Activated CD4-positive, alpha-beta T cell treated with anti-CD3 and anti-CD28 coated beads for 36 hours (primary cell): ENCODE measurements at regions not wholly inside any gene's neighbourhood (a gene's known extent, or its start where the extent isn't known, plus 50 kb on each side); places are given as distances from the start of the nearest gene placed in this dataset.

Source experiments
- ATAC-seq: fragments of 200-7000 bp; cut with Tn5 transposase; one replicate; pipeline ENCODE4 v1.10.0; 2021; ENCODE audit warnings: mild to moderate bottlenecking, moderate library complexity
- CTCF ChIA-PET: fragments of 350-600 bp; sonication (Branson Sonifier 250); formaldehyde crosslinking; loops from one replicate; lab custom pipeline; 2021; ENCODE audit warnings: antibody characterized with exemption; lab: Charles Lee
- POLR2A ChIA-PET: fragments of 350-600 bp; sonication (Branson Sonifier 250); formaldehyde crosslinking; loops from one replicate; lab custom pipeline; 2021; ENCODE audit warnings: antibody characterized with exemption, inconsistent platforms; lab: Charles Lee
- DNase-seq: peaks from one replicate; pipeline ENCODE4 v3.0.0-alpha.2; 2020
- H3K27ac Mint-ChIP-seq: one replicate; pipeline ENCODE4 v1.8.0; 2021; ENCODE audit warnings: mixed read lengths
- H3K27me3 Mint-ChIP-seq: one replicate; pipeline ENCODE4 v1.8.0; 2021; ENCODE audit warnings: mixed read lengths
- H3K36me3 Mint-ChIP-seq: one replicate; pipeline ENCODE4 v1.8.0; 2021; ENCODE audit warnings: low read depth, mixed read lengths
- H3K4me1 Mint-ChIP-seq: one replicate; pipeline ENCODE4 v1.8.0; 2021; ENCODE audit warnings: mixed read lengths
- H3K4me3 Mint-ChIP-seq: one replicate; pipeline ENCODE4 v1.8.0; 2021; ENCODE audit warnings: mild to moderate bottlenecking, moderate library complexity, mixed read lengths
- H3K9me3 Mint-ChIP-seq: one replicate; pipeline ENCODE4 v1.8.0; 2021; ENCODE audit warnings: low read depth, mixed read lengths
- intact Hi-C, 2 experiments: fragments of 100-400 bp; cut with DNase I in 1 of 2; cut with micrococcal nuclease in 1 of 2; formaldehyde crosslinking; loops; one replicate each; pipeline versions ENCODE4 v1.14.2 to v1.15.1; 2022 to 2024; cut with DNase I, micrococcal nuclease

DNA sequence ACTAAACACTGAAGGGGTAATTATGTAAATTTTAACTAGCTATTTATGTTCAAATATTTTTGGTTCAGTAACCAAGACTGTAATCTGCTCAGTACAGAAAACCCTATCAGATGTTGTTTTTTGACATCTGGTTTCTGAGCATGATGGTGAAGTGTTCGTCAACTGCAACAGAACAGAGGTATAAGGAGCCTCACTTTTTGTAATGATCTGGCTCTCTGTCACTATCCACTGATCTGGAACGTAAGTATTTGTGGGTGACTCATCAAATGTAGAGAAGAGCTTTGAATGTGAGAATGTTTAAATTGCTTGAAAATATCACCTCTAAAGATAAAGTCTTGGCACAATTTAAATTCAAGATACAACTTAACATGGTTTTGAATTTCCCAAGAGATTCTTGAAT is 213.6 kb upstream of the FAM98A start:
- intact Hi-C loops = no loop called here
- no peak overlapping the region for H3K4me3 Mint-ChIP-seq
- DNase-seq (no peak), ATAC-seq (no peak)
- no peaks in the 10 kb centered on the region for H3K36me3 Mint-ChIP-seq
- H3K4me1 Mint-ChIP-seq = no peaks in the 10 kb centered on the region
- H3K27me3 Mint-ChIP-seq = no peaks in the 10 kb centered on the region
- no peak overlapping the region for H3K27ac Mint-ChIP-seq
- POLR2A ChIA-PET = interaction anchor here (0.5 kb wide), 1 partner anchor 25 kb away, joined by 4 read pairs; no protein-coding TSS in a partner anchor
- H3K9me3 Mint-ChIP-seq = no peaks in the 10 kb centered on the region
- CTCF ChIA-PET = no interaction called here

DNA sequence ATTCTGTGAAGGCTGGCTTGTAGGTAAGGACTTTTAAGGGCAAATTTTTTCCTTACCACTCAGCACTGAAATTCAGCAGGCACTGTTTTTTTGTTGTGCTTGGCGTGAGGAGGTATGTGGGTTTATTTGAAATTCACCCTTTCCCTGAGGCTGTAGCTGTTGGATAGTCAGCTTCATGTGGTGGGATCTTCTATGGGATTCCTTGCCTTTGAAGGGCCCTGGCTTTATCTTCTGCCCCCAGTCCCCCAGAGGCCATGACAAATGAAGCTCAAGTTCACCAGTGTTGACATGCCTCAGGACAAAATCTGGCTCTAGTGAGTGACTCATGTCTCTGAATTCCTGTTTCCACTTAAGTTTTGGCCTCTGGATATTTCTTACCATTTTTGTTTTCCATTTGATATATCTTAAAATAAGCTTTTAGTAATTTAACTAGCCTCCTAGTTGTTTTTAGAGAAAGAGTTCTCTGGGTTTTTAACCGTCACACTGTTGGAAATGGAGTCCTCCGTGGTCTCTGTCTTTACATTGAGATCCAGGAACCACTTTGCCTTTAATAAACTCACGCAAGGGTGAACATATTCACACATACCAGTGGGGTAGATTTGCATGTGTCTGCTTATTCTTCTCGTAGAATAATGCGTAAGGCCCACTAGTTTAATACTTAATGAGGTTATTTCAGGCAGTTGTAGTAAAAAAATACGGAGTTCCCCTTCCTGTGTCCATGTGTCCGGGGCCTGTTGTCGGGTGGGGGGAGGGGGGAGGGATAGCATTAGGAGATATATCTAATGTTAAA is 211.1 kb upstream of the FAM98A start:
- Mint-ChIP-seq H3K4me3 (no peak overlapping the region), H3K27me3 (no peaks in the 10 kb centered on the region), H3K9me3 (no peaks in the 10 kb centered on the region), H3K27ac (no peak overlapping the region), H3K4me1 (no peaks in the 10 kb centered on the region), H3K36me3 (no peaks in the 10 kb centered on the region)
- POLR2A ChIA-PET = no interaction called here
- CTCF ChIA-PET = no interaction called here
- no peak for ATAC-seq
- no peak for DNase-seq
- intact Hi-C loops = no loop called here

DNA sequence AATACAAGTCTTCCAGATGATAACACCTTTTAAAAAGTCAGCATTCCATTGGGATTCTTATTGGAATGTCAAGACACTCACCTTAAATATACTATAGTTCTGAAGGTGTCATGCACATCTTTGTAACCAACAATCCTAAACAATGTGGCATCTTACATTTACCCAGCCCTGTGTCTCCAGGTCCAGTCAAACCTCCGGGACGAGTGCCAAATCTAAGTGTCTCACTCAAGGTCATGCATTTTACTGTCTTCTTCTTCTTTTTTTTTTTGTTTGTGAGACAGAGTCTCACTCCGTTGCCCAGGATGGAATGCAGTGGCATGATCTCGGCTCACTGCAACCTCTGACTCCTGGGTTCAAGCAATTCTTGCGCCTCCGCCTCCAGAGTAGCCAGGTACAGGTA is 206.9 kb upstream of the FAM98A start:
- intact Hi-C loops = no loop called here
- H3K4me3 Mint-ChIP-seq = no peak overlapping the region
- ChIA-PET POLR2A (no interaction called here), CTCF (no interaction called here)
- H3K27ac Mint-ChIP-seq = no peak overlapping the region
- H3K27me3 Mint-ChIP-seq = no peaks in the 10 kb centered on the region
- no peaks in the 10 kb centered on the region for H3K36me3 Mint-ChIP-seq
- no peaks in the 10 kb centered on the region for H3K9me3 Mint-ChIP-seq
- ATAC-seq (no peak), DNase-seq (no peak)
- H3K4me1 Mint-ChIP-seq = no peaks in the 10 kb centered on the region

DNA sequence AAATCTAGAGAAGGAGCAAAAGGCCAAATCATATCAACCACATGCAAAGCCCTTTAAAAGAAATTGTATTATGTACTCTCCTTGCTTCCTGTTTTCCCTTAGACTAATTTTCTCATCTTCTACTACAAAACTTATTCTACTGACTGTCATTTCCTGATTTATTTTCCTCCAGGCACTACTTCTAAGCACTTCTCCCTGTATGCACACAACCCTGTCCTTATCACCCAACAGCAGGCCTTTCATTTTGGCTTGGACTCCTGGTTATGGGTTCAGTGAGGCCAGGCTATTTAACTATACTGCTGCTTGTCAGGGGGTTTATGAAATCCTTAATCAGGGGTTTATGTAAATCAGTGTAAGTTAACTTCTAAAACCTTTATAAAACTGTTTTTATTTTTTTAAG is 205.1 kb upstream of the FAM98A start:
- no peak overlapping the region for H3K27ac Mint-ChIP-seq
- no peak overlapping the region for H3K4me3 Mint-ChIP-seq
- ATAC-seq (no peak), DNase-seq (no peak)
- no peaks in the 10 kb centered on the region for H3K27me3 Mint-ChIP-seq
- intact Hi-C loops = no loop called here
- CTCF ChIA-PET = no interaction called here
- H3K4me1 Mint-ChIP-seq = no peaks in the 10 kb centered on the region
- no peaks in the 10 kb centered on the region for H3K9me3 Mint-ChIP-seq
- H3K36me3 Mint-ChIP-seq = no peaks in the 10 kb centered on the region
- POLR2A ChIA-PET = no interaction called here

DNA sequence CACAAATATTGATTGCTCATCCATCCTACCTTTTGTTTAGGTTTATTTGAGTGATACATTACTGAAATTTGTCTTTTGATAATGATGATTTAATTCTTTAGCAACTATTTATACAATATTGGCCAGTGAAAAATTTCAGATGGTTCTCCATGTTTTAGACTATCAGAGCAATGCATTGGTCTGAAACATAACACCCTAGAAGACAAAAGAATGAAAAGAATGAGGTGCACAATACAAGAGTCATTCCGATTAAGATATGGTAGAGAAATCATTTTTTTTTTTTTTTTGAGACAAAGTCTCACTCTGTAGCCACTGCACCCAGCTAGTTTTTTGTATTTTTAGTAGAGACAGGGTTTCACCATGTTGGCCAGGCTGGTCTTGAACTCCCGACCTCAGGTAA is 197.4 kb upstream of the FAM98A start:
- Mint-ChIP-seq H3K4me1 (no peaks in the 10 kb centered on the region), H3K27me3 (peaks cover 2% of the 10 kb centered on the region), H3K27ac (no peak overlapping the region), H3K36me3 (no peaks in the 10 kb centered on the region), H3K9me3 (no peaks in the 10 kb centered on the region), H3K4me3 (no peak overlapping the region)
- ATAC-seq (no peak), DNase-seq (no peak)
- POLR2A ChIA-PET = no interaction called here
- intact Hi-C loops = no loop called here
- CTCF ChIA-PET = no interaction called here

DNA sequence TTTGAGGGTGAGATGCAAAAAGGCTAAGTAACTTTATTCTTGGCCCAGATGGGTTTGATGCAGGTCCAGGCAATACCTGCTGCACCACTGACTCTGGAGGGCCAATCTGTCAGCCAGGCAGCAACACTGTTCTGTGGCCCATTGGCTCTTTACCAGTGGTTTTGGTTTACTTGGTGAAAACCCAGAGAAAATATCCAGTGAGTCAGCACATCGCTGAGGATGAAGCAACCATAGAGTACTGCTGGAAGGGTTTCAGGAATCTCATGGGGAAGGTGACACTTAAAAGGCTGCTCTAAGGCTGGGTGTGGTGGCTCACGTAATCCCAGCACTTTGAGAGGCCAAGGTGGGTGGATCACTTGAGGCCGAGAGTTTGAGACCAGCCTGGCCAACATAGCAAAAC is 192.5 kb upstream of the FAM98A start:
- DNase-seq = no peak
- CTCF ChIA-PET = no interaction called here
- no peak overlapping the region for H3K4me3 Mint-ChIP-seq
- no peak for ATAC-seq
- no peaks in the 10 kb centered on the region for H3K36me3 Mint-ChIP-seq
- no peaks in the 10 kb centered on the region for H3K4me1 Mint-ChIP-seq
- POLR2A ChIA-PET = no interaction called here
- no peak overlapping the region for H3K27ac Mint-ChIP-seq
- H3K27me3 Mint-ChIP-seq = peaks cover 3% of the 10 kb centered on the region
- intact Hi-C loops = no loop called here
- no peaks in the 10 kb centered on the region for H3K9me3 Mint-ChIP-seq

DNA sequence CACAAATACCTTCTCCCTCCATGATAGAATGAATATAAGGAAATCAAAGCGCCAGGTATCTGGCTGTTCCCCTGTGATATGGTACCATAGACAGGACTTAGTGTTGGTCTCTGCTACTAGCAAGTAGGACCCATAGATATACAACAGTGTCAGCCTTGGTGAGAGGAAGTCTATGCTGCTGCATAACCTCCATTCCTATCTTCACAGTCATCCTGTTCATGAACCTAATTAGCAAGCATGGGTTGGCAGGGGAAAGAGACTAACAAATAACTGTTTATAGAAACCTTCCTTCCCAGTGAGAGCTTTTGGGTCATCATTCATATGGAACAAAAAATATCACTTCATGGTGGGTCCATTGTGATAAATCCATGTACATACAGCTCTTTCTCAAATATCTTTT is 188.9 kb upstream of the FAM98A start:
- ChIA-PET CTCF (no interaction called here), POLR2A (interaction anchor here (0.6 kb wide), 1 partner anchor 24 kb away, joined by 4 read pairs; no protein-coding TSS in a partner anchor)
- Mint-ChIP-seq H3K4me1 (no peaks in the 10 kb centered on the region), H3K4me3 (no peak overlapping the region), H3K36me3 (no peaks in the 10 kb centered on the region), H3K27ac (no peak overlapping the region), H3K27me3 (peaks cover 3% of the 10 kb centered on the region), H3K9me3 (no peaks in the 10 kb centered on the region)
- intact Hi-C loops = no loop called here
- ATAC-seq (no peak), DNase-seq (no peak)

DNA sequence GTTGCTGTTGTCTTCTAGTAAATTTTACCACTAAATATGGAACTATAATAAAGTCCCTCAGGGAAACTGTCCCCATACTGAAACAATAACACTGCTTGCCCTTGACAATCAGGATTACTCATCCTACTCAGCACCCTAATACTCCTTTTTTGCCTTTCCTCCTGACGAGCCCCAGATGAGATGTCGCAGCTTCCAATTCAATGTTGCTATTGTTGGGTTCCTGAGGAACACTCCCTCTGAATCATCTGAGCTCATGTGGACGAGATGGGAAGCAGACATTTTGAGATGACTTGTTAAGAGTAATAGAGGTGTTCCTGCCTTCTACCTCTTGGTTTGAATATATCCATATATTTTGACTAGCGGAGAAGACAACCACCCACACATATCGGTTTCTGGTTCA is 187.8 kb upstream of the FAM98A start:
- intact Hi-C loops = no loop called here
- Mint-ChIP-seq H3K9me3 (no peaks in the 10 kb centered on the region), H3K4me1 (no peaks in the 10 kb centered on the region), H3K27me3 (peaks cover 2% of the 10 kb centered on the region), H3K27ac (no peak overlapping the region), H3K36me3 (no peaks in the 10 kb centered on the region), H3K4me3 (no peak overlapping the region)
- ATAC-seq (no peak), DNase-seq (no peak)
- POLR2A ChIA-PET = no interaction called here
- CTCF ChIA-PET = no interaction called here

DNA sequence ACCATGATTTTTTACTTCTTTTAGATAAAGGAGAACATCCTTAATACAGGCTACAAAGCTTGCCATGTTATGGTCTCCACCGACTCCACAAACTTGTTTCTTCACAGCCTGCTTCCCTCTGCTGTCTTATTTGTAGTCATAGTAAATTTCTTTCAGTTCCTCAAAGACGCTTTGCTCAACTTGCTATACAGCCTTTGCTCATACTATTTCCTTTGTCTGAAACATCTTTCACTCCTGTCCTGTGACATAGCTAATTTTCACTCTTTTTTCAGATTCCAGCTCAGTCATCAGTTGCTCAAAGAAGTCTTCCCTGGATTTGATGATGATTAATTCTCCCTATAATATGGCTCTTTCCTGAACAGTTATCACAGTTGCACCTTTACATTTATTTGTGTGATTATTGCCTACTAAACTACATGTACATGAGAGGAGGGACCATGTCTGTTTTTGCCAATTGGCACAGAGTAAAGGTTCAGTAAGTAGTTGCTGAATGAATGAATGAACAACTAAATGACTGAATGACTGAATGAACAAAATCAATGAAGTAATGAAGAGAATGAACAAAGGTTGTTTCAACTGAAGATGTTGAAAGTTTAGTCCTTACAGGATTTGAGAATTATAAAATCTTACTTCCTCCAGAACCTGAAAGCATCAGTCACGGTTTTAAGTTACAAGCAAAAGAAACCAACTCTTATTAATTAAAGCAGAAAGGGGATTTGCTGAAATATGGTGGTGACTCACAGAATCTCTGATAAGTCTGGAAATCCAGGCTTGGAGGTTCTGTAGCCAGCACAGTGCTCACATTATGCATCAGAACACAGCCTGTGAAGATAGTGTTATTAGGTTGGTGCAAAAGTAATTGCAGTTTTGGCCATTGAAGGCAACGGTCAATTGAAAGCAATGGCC is 186.4 kb upstream of the FAM98A start:
- intact Hi-C loops = no loop called here
- ATAC-seq (no peak), DNase-seq (no peak)
- Mint-ChIP-seq H3K27me3 (peaks cover 2% of the 10 kb centered on the region), H3K4me1 (no peaks in the 10 kb centered on the region), H3K27ac (no peak overlapping the region), H3K4me3 (no peak overlapping the region), H3K36me3 (no peaks in the 10 kb centered on the region), H3K9me3 (no peaks in the 10 kb centered on the region)
- CTCF ChIA-PET = no interaction called here
- POLR2A ChIA-PET = no interaction called here

DNA sequence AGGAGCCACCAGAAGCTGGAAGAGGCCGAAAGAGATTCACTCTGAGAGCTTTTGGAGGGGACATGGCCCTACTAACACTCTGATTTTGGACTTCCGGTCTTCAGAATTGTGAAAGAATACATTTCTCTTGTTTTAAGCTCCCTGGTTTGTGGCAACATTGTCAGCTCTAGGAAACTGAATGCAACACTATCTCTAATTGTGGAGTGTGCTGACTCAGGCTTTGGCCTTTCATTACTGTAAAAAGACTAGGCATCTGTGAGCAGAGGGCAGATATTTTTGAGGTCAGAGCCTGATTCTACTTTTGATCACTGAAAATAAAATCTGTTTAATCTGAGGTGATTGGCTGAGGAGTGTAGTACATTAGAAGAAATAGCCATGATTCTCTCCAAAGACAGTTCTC is 185.4 kb upstream of the FAM98A start:
- no peak for DNase-seq
- ChIA-PET POLR2A (no interaction called here), CTCF (no interaction called here)
- intact Hi-C loops = no loop called here
- Mint-ChIP-seq H3K9me3 (no peaks in the 10 kb centered on the region), H3K36me3 (no peaks in the 10 kb centered on the region), H3K27ac (no peak overlapping the region), H3K4me3 (no peak overlapping the region), H3K4me1 (no peaks in the 10 kb centered on the region), H3K27me3 (peaks cover 2% of the 10 kb centered on the region)
- ATAC-seq = no peak

DNA sequence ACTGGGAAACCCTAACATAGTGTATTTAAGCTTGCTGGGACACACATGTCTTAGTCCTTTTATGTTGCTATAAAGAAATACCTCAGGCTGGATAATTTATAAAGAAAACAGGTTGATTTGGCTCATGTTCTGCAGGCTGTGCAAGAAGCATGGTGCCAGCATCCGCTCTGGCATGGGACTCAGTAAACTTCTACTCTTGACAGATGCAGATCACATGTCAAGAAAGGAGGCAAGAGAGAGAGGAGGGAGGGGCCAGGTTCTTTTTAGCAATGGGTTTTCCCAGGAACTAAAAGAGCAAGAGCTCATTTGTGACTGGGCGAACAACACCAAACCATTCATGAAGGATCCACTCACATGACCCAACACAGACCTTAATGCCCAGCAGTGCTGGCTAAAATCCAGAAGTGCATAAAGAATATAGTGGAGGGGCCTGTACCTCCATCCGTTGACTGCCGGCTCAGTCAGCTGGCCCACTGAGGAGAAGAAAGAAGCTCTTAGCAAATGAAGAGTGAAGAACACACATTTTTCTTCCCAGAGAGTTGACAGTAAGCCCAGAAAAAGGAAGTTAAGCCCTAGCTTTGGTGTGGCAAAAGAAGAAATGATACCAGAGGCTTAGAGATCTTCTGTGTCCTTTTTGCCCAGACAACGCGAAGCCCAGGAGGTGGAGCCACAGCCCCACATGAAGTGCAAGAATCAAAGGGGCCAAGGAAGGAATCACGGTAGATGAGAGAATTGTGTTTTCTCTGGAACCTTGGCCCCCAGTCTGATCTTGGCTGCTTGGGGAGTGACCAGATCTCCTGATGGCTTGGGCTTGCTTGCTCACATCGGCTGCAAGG is 183.5 kb upstream of the FAM98A start:
- Mint-ChIP-seq H3K27me3 (peaks cover 3% of the 10 kb centered on the region), H3K36me3 (no peaks in the 10 kb centered on the region), H3K4me3 (no peak overlapping the region), H3K27ac (no peak overlapping the region), H3K4me1 (no peaks in the 10 kb centered on the region), H3K9me3 (no peaks in the 10 kb centered on the region)
- DNase-seq (no peak), ATAC-seq (no peak)
- CTCF ChIA-PET = interaction anchor here (0.6 kb wide), 1 partner anchor 15 kb away, joined by 4 read pairs; no protein-coding TSS in a partner anchor
- POLR2A ChIA-PET = no interaction called here
- intact Hi-C loops = no loop called here
